Choroid plexus epithelial cell (primary cell): ENCODE measurements at regions not wholly inside any gene's neighbourhood (a gene's known extent, or its start where the extent isn't known, plus 50 kb on each side); places are given as distances from the start of the nearest gene placed in this dataset.
"Not testable (repeated sequence)": the region's sequence is repeated elsewhere in the genome, so short reads cannot be mapped to it uniquely, and the experiment has no call there.

ENCODE experiments used
- DNase-seq: peaks from one replicate; pipeline ENCODE4 v3.0.0-alpha.2; 2010; ENCODE audit warnings: low read depth
- H3K4me3 ChIP-seq: 2 replicates; pipeline ENCODE4 v1.5.1; 2011; ENCODE audit warnings: low read depth, mild to moderate bottlenecking, control low read depth, low read length, moderate library complexity
- TF ChIP-seq, protein P1 (sequence below): conservative IDR thresholded peaks from 2 replicates; pipeline ENCODE4 v1.5.1; 2011; ENCODE audit warnings: low read depth, mild to moderate bottlenecking, control low read depth, inconsistent platforms, low read length, moderate library complexity

- no peak for DNase-seq
- TF ChIP-seq, protein P1, sequence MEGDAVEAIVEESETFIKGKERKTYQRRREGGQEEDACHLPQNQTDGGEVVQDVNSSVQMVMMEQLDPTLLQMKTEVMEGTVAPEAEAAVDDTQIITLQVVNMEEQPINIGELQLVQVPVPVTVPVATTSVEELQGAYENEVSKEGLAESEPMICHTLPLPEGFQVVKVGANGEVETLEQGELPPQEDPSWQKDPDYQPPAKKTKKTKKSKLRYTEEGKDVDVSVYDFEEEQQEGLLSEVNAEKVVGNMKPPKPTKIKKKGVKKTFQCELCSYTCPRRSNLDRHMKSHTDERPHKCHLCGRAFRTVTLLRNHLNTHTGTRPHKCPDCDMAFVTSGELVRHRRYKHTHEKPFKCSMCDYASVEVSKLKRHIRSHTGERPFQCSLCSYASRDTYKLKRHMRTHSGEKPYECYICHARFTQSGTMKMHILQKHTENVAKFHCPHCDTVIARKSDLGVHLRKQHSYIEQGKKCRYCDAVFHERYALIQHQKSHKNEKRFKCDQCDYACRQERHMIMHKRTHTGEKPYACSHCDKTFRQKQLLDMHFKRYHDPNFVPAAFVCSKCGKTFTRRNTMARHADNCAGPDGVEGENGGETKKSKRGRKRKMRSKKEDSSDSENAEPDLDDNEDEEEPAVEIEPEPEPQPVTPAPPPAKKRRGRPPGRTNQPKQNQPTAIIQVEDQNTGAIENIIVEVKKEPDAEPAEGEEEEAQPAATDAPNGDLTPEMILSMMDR, result no peak
- H3K4me3 ChIP-seq, result no peak overlapping the region
These were observed 235.1 kb upstream of the RREB1 start for GRCh38 chr6:6872459-6873344.

GRCh38 chr6:6873778-6874177, 234.0 kb upstream of the RREB1 start:
- TF ChIP-seq, protein P1, result no peak
- H3K4me3 ChIP-seq, result no peak overlapping the region
- DNase-seq, result no peak

DNA sequence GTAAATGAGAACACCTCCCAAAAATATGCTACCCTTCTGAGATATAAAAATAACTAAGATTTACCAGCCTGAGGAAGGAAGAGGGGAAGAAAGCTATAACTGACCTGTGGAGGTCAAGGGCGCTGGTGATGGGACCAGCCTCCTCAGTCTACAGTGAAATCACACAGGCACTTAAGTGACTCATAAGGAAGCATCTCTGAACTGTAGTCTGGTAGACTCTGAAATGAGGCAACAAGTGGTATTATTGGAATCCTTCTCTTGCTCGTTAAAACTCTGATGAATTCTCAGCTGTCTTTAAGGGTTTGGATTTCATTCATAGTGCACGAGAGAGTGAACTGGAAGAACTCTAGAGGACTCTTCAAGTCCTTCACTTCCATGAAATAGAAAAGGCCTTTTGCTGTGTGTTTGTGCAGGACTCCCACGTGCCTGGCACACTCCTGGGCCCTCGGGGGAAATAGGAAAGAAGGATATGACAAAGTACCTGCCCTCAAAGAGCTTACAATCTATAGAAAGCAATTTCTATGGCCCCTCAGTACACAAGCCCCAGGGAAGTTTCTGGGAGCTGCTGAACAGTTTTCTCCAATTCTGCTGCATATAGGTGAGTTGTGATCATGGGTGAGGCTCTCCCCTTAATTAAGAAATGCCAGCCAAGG, 231.8 kb upstream of the RREB1 start:
- no peak overlapping the region for H3K4me3 ChIP-seq
- DNase-seq, result peak; percentile 95
- TF ChIP-seq, protein P1, result no peak

DNA sequence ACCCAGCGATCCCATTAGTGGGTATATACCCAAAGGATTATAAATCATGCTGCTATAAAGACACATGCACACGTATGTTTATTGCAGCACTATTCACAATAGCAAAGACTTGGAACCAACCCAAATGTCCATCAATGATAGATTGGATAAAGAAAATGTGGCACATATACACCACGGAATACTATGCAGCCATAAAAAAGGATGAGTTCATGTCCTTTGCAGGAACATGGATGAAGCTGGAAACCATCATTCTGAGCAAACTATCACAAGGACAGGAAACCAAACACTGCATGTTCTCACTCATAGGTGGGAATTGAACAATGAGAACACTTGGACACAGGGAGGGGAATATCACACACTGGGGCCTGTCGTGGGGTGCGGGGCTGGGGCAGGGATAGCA, 230.0 kb upstream of the RREB1 start:
- H3K4me3 ChIP-seq, DNase-seq: not testable (repeated sequence)

DNA sequence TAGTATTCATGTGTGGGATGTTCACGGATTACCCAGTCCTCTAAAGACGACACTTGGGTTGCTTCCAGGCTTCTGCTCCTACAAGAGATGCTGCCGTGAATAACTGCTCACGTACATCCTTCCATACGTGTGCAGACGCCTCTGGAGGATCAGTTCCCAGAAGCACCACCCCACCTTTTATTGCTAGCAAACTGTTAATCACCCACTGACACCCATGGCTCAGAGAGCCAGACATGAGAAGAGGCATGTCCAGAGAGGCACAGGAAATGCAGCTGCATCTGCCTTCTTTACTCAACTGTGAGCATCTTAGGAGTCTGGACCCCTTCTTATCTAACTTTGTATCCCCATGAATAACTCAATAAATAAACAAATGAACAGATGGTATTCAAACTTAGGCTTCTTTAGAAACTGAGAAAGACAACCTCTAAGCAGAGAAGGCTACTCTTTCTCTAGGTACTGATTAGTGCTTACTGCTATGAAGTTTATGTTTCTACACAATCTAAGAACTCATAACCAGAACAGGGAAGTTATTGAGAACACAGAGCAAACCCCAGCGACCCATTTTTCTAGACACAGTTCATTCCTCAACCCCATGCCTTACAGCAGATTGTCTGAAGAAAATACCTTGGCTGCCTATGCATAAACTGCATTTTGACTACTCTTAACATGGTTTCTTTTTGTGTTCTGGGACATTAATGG, 228.7 kb upstream of the RREB1 start:
- H3K4me3 ChIP-seq, result no peak overlapping the region
- DNase-seq, result peak; percentile 51
- TF ChIP-seq, protein P1, result no peak

DNA sequence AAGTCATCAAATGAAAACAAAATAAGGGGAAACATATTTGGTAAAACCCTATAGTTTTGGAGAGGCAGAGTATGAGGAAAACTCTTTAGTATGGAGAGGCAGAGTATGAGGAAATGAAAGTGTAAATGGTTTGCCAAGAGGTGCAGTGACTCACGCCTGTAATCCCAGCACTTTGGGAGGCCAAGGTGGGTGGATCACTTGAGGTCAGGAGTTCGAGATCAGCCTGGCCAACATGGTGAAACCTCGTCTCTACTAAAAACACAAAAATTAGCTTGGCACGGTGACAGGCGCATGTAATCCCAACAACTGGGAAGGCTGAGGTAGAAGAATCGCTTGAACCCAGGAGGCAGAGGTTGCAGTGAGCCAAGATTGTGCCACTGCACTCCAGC, 228.2 kb upstream of the RREB1 start:
- peak; percentile 44 for DNase-seq
- H3K4me3 ChIP-seq, result not testable (repeated sequence)

GRCh38 chr6:6880745-6881437, 226.9 kb upstream of the RREB1 start:
- TF ChIP-seq, protein P1, result no peak
- no peak for DNase-seq
- H3K4me3 ChIP-seq, result no peak overlapping the region
